Lower leg skin (tissue), 4 donors: ENCODE measurements at regions not wholly inside any gene's neighbourhood (a gene's known extent, or its start where the extent isn't known, plus 50 kb on each side); places are given as distances from the start of the nearest gene placed in this dataset.
"Not testable (repeated sequence)": the region's sequence is repeated elsewhere in the genome, so short reads cannot be mapped to it uniquely, and the experiment has no call there.

Experiments
- DNase-seq, 2 donors: peaks; one replicate each; pipeline ENCODE4 v3.0.0-alpha.2; 2019; ENCODE audit warnings: low spot score in 2 of 2
- H3K4me3 ChIP-seq: fragments of 200-600 bp; sonication (generic); 2 replicates; pipeline ENCODE4 v1.5.1; 2017; ENCODE audit warnings: mild to moderate bottlenecking, low read depth; ENCODE audit not compliant: poor library complexity, severe bottlenecking
- POLR2A ChIP-seq, 2 donors: fragments of 450-650 bp; IDR thresholded peaks; one replicate each; pipeline ENCODE4 v1.6.1; 2016 to 2017; ENCODE audit warnings: antibody characterized with exemption in 2 of 2, mild to moderate bottlenecking in 1 of 2, moderate library complexity in 1 of 2
- WGBS, 2 donors: methylation state at CpG; one replicate each; pipeline ENCODE4 v1.1.5; 2018; 5-methylcytosine and 5-hydroxymethylcytosine counted together
- intact Hi-C: fragments of 100-400 bp; cut with DNase I; formaldehyde crosslinking; loops from one replicate; pipeline ENCODE4 v1.15.0; 2023; ENCODE audit warnings: low total_unique reads
- TF ChIP-seq, protein P1 (sequence below), 3 donors: fragments of 450-650 bp; IDR thresholded peaks; one replicate each; pipeline ENCODE4 v1.5.1; 2016; ENCODE audit warnings: antibody characterized with exemption in 3 of 3, mild to moderate bottlenecking in 3 of 3, moderate library complexity in 2 of 3

GRCh38 chr6:68544450-68544849 lies 90.6 kb upstream of the ADGRB3 start:
- no peak for DNase-seq
- WGBS, 2 donors, result 49 to 57% methylated on average over 3 of the region's 3 CpGs
- no peak overlapping the region for H3K4me3 ChIP-seq
- TF ChIP-seq, protein P1, sequence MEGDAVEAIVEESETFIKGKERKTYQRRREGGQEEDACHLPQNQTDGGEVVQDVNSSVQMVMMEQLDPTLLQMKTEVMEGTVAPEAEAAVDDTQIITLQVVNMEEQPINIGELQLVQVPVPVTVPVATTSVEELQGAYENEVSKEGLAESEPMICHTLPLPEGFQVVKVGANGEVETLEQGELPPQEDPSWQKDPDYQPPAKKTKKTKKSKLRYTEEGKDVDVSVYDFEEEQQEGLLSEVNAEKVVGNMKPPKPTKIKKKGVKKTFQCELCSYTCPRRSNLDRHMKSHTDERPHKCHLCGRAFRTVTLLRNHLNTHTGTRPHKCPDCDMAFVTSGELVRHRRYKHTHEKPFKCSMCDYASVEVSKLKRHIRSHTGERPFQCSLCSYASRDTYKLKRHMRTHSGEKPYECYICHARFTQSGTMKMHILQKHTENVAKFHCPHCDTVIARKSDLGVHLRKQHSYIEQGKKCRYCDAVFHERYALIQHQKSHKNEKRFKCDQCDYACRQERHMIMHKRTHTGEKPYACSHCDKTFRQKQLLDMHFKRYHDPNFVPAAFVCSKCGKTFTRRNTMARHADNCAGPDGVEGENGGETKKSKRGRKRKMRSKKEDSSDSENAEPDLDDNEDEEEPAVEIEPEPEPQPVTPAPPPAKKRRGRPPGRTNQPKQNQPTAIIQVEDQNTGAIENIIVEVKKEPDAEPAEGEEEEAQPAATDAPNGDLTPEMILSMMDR (IDR thresholded peaks at IDR 0.05), result no peak
- TF ChIP-seq POLR2A (IDR thresholded peaks at IDR 0.05), result no peak
- intact Hi-C loops, result no loop called here

GRCh38 chr6:68533339-68533795 lies 101.7 kb upstream of the ADGRB3 start:
- 97% methylated on average over 12 to 17 of the region's 21 CpGs for WGBS, 2 donors
- H3K4me3 ChIP-seq, result no peak overlapping the region
- no peak for TF ChIP-seq POLR2A (IDR thresholded peaks at IDR 0.05)
- TF ChIP-seq, protein P1 (IDR thresholded peaks at IDR 0.05), result no peak

DNA sequence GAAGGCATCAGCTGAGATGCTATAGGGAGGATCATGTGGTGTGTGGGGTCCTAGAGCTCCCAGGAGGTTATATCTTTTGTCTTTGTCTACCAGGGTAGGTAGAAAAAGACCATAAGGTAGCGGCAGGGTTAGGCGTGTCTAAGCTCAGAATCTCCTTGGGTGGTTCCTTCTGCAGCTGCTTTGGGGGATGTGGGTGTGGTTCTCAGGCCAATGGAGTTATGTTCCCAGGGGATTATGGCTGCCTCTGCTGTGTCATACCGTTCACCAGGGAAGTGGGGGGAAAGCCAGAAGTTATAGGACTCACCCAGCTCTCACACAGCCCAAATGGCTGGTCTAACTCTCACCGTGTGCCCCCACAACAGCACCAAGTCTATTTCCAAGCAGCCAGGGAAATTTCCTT lies 107.4 kb upstream of the ADGRB3 start:
- WGBS, 2 donors, result 82 to 84% methylated on average over 4 of the region's 4 CpGs
- no peak for DNase-seq
- H3K4me3 ChIP-seq, result no peak overlapping the region
- intact Hi-C loops, result no loop called here
- TF ChIP-seq POLR2A (IDR thresholded peaks at IDR 0.05), result no peak
- TF ChIP-seq, protein P1 (IDR thresholded peaks at IDR 0.05), result no peak

More at GRCh38 chr6:68533339-68533795, 101.7 kb upstream of the ADGRB3 start:
- intact Hi-C loops, result no loop called here
- DNase-seq, result no peak

- TF ChIP-seq, protein P1 (IDR thresholded peaks at IDR 0.05), result no peak
- TF ChIP-seq POLR2A (IDR thresholded peaks at IDR 0.05), result no peak
- 82 to 83% methylated on average over 6 of the region's 6 CpGs for WGBS, 2 donors
- no peak overlapping the region for H3K4me3 ChIP-seq
- DNase-seq, result no peak
- intact Hi-C loops, result no loop called here
Observed at GRCh38 chr6:68506911-68507310, 128.2 kb upstream of the ADGRB3 start.

DNA sequence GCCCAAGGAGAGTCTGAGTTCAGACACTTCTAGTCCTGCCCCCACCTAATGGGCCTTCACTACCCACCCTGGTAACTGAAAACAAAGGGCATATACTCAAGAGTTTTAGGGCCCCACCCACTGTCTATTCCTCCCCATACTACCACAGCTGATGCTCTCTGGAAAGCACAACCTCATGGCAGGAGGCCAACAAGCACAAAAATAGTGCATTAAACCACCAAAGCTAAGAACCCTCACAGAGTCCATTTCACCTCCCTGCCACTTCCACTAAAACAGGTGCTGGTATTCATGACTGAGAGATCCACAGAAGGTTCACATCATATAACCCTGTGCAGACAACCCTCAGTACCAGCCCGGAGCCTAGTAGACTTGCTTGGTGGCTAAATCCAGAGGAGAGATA lies 132.1 kb upstream of the ADGRB3 start:
- no peak for DNase-seq
- intact Hi-C loops, result no loop called here
- TF ChIP-seq POLR2A (IDR thresholded peaks at IDR 0.05), result no peak
- TF ChIP-seq, protein P1 (IDR thresholded peaks at IDR 0.05), result no peak
- 90 to 93% methylated on average over 1 of the region's 1 CpG for WGBS, 2 donors
- no peak overlapping the region for H3K4me3 ChIP-seq

- TF ChIP-seq, protein P1 (IDR thresholded peaks at IDR 0.05), result no peak
- TF ChIP-seq POLR2A (IDR thresholded peaks at IDR 0.05), result no peak
- DNase-seq, result no peak
- intact Hi-C loops, result no loop called here
- WGBS, 2 donors, result 61 to 67% methylated on average over 1 of the region's 1 CpG
- H3K4me3 ChIP-seq, result no peak overlapping the region
Observed at GRCh38 chr6:68497927-68498326, 137.2 kb upstream of the ADGRB3 start.

- intact Hi-C loops, DNase-seq, H3K4me3 ChIP-seq: not testable (repeated sequence)
- 89 to 97% methylated on average over 3 of the region's 3 CpGs for WGBS, 2 donors
Observed at GRCh38 chr6:68494880-68495279, 140.2 kb upstream of the ADGRB3 start.
